ENCODE measurements at regions not wholly inside any gene's neighbourhood (a gene's known extent, or its start where the extent isn't known, plus 50 kb on each side); places are given as distances from the start of the nearest gene placed in this dataset.

GRCh38 chr11:104340590-104340989, 176.6 kb upstream of the PDGFD start:
- FAIRE-seq = no peak
- WGBS (ENCODE audit: low lambda C conversion rate) = 0% methylated on average over 2 of the region's 2 CpGs

More at GRCh38 chr11:104340590-104340989, 176.6 kb upstream of the PDGFD start:
- TF ChIP-seq ZNF703 (CRISPR knock-in tag; IDR thresholded peaks at IDR 0.05; ENCODE audit: borderline replicate concordance) (no peak), HMG20B (CRISPR knock-in tag; conservative IDR thresholded peaks at IDR 0.05) (no peak), AGO1 (IDR thresholded peaks at IDR 0.05; ENCODE audit: low read depth, low read length, poor library complexity, severe bottlenecking) (no peak), HIVEP1 (CRISPR knock-in tag; IDR thresholded peaks at IDR 0.05) (no peak), ZNF558 (CRISPR knock-in tag; IDR thresholded peaks at IDR 0.05; ENCODE audit: borderline replicate concordance) (no peak), MTERF4 (CRISPR knock-in tag; IDR thresholded peaks at IDR 0.05) (no peak), BATF2 (CRISPR knock-in tag; IDR thresholded peaks at IDR 0.05) (no peak), FLYWCH1 (CRISPR knock-in tag; IDR thresholded peaks at IDR 0.05) (no peak), NFIC (IDR thresholded peaks at IDR 0.05; ENCODE audit: low read length) (no peak), ASH2L (IDR thresholded peaks at IDR 0.05; ENCODE audit: insufficient read length, low read depth, low read length) (no peak), CBX5 (CRISPR knock-in tag; IDR thresholded peaks at IDR 0.05; ENCODE audit: borderline replicate concordance) (no peak), STAG1 (CRISPR knock-in tag; IDR thresholded peaks at IDR 0.05) (no peak), CEBPB (IDR thresholded peaks at IDR 0.05; ENCODE audit: borderline replicate concordance, low read depth, low read length) (no peak)
- TF ChIP-seq, protein P1, sequence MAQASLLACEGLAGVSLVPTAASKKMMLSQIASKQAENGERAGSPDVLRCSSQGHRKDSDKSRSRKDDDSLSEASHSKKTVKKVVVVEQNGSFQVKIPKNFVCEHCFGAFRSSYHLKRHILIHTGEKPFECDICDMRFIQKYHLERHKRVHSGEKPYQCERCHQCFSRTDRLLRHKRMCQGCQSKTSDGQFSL (CRISPR knock-in tag; IDR thresholded peaks at IDR 0.05) = no peak
- TF ChIP-seq, protein P2, sequence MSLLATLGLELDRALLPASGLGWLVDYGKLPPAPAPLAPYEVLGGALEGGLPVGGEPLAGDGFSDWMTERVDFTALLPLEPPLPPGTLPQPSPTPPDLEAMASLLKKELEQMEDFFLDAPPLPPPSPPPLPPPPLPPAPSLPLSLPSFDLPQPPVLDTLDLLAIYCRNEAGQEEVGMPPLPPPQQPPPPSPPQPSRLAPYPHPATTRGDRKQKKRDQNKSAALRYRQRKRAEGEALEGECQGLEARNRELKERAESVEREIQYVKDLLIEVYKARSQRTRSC (CRISPR knock-in tag; IDR thresholded peaks at IDR 0.05; ENCODE audit: low read depth) = no peak
- TF ChIP-seq, protein P3, sequence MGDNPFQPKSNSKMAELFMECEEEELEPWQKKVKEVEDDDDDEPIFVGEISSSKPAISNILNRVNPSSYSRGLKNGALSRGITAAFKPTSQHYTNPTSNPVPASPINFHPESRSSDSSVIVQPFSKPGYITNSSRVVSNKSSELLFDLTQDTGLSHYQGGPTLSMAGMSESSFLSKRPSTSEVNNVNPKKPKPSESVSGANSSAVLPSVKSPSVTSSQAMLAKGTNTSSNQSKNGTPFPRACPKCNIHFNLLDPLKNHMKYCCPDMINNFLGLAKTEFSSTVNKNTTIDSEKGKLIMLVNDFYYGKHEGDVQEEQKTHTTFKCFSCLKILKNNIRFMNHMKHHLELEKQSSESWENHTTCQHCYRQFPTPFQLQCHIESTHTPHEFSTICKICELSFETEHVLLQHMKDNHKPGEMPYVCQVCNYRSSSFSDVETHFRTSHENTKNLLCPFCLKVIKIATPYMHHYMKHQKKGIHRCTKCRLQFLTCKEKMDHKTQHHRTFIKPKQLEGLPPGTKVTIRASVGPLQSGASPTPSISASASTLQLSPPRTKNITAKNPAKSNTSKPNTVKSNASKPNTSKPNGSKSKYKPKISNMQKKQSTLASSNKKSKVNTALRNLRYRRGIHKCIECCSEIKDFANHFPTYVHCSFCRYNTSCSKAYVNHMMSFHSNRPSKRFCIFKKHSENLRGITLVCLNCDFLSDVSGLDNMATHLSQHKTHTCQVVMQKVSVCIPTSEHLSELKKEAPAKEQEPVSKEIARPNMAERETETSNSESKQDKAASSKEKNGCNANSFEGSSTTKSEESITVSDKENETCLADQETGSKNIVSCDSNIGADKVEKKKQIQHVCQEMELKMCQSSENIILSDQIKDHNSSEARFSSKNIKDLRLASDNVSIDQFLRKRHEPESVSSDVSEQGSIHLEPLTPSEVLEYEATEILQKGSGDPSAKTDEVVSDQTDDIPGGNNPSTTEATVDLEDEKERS (CRISPR knock-in tag; IDR thresholded peaks at IDR 0.05) = no peak
- H2AFZ ChIP-seq (ENCODE audit: low read length) = no peak overlapping the region
- ATAC-seq (no peak), DNase-seq (ENCODE audit: low spot score) (no peak)
- intact Hi-C loops (cut with micrococcal nuclease; ENCODE audit: unreplicated experiment) (no loop called here), in situ Hi-C loops (cut with HindIII; ENCODE audit: extremely low pct_ligation_motif_present, low pct_unique_long_range_greater_than_20kb) (no loop called here)
- H3K27ac ChIP-seq (ENCODE audit: extremely low read length, insufficient read depth, low read length) = no peak overlapping the region
- no peaks in the 10 kb centered on the region for H3K79me2 ChIP-seq (ENCODE audit: insufficient read depth, low read length)
- no TSS peak for BruUV-seq (replicated peaks)
- POLR2A ChIA-PET = no interaction called here
- no peak overlapping the region for H3K4me3 ChIP-seq (replicated peaks in 1 of 3; ENCODE audit: insufficient read depth in 1 of 3, low read depth in 2 of 3, low read length in 3 of 3)
- H3K36me3 ChIP-seq (replicated peaks in 1 of 2; ENCODE audit: control insufficient read depth in 1 of 2, insufficient read depth in 2 of 2, low read length in 2 of 2) = no peaks in the 10 kb centered on the region
- CTCF ChIA-PET (ENCODE audit: low intra/inter-chr PET ratio, low total read pairs) = no interaction called here
- H3K27me3 ChIP-seq (ENCODE audit: control insufficient read depth in 1 of 2, insufficient read depth in 2 of 2, low read length in 2 of 2) = no peaks in the 10 kb centered on the region
- H3K9me3 ChIP-seq (ENCODE audit: low read length) = no peaks in the 10 kb centered on the region; the same call in 1 of the 2 replicates
- H3K9ac ChIP-seq (ENCODE audit: insufficient read depth, low read depth, low read length) = no peak overlapping the region
- H4K20me1 ChIP-seq (ENCODE audit: insufficient read depth, low read length) = no peaks in the 10 kb centered on the region
- no peaks in the 10 kb centered on the region for H3K4me1 ChIP-seq (ENCODE audit: insufficient read depth, low read length)
- H3K4me2 ChIP-seq (ENCODE audit: low read depth, low read length) = no peak overlapping the region
